Neural cell (in vitro differentiated cells): ENCODE measurements at regions not wholly inside any gene's neighbourhood (a gene's known extent, or its start where the extent isn't known, plus 50 kb on each side); places are given as distances from the start of the nearest gene placed in this dataset.

Experiments used
- H2AFZ ChIP-seq: fragments of 200-600, 300-800 bp; sonication (generic), shearing (Covaris generic); 2 replicates; pipeline ENCODE4 v1.6.0; 2014; ENCODE audit warnings: low read depth, mild to moderate bottlenecking, antibody characterized with exemption, low read length, moderate library complexity
- H3F3A ChIP-seq: fragments of 200-600 bp; shearing (Covaris generic); 2 replicates; pipeline ENCODE4 v1.6.1; 2016; ENCODE audit warnings: mild to moderate bottlenecking, moderate library complexity, mixed read lengths, antibody characterized with exemption, low read length; ENCODE audit not compliant: insufficient read depth, poor library complexity, severe bottlenecking
- H3K27ac ChIP-seq: fragments of 200-600, 300-800 bp; sonication (generic), shearing (Covaris generic); 2 replicates; pipeline ENCODE4 v1.5.1; 2014; ENCODE audit warnings: mild to moderate bottlenecking, low read length, moderate library complexity
- H3K27me3 ChIP-seq: fragments of 300-800, 200-600 bp; sonication (generic), shearing (Covaris generic); 2 replicates; pipeline ENCODE4 v1.6.0; 2014; ENCODE audit warnings: mild to moderate bottlenecking, low read depth, low read length, moderate library complexity; ENCODE audit not compliant: insufficient read depth
- H3K36me3 ChIP-seq: fragments of 300-800, 200-600 bp; sonication (generic), shearing (Covaris generic); 2 replicates; pipeline ENCODE4 v1.5.1; 2014; ENCODE audit warnings: mild to moderate bottlenecking, antibody characterized with exemption, low read length, moderate library complexity; ENCODE audit not compliant: insufficient read depth
- H3K4me2 ChIP-seq: fragments of 300-800, 200-600 bp; sonication (generic), shearing (Covaris generic); 2 replicates; pipeline ENCODE4 v1.6.0; 2014; ENCODE audit warnings: mild to moderate bottlenecking, low read length
- H3K4me3 ChIP-seq: fragments of 300-800, 200-600 bp; sonication (generic), shearing (Covaris generic); 2 replicates; pipeline ENCODE4 v1.5.1; 2014; ENCODE audit warnings: mild to moderate bottlenecking, low read length, moderate library complexity
- H3K79me2 ChIP-seq: fragments of 200-600 bp; shearing (Covaris generic); replicated peaks from 2 replicates; pipeline ENCODE4 v1.6.0; 2014; ENCODE audit warnings: mild to moderate bottlenecking, low read length, moderate library complexity; ENCODE audit not compliant: insufficient read depth
- H3K9ac ChIP-seq: fragments of 300-800, 200-600 bp; sonication (generic), shearing (Covaris generic); 2 replicates; pipeline ENCODE4 v1.6.1; 2016; ENCODE audit warnings: mild to moderate bottlenecking, low read length, mixed read lengths
- H3K9me2 ChIP-seq: fragments of 200-600 bp; shearing (Covaris generic); 2 replicates; pipeline ENCODE4 v1.6.1; 2016; ENCODE audit warnings: mild to moderate bottlenecking, low read length, mixed read lengths; ENCODE audit not compliant: insufficient read depth
- H3K9me3 ChIP-seq: fragments of 200-600, 300-800 bp; sonication (generic), shearing (Covaris generic); 2 replicates; pipeline ENCODE4 v1.6.1; 2016; ENCODE audit warnings: mild to moderate bottlenecking, mixed run types, low read length, moderate library complexity, mixed read lengths
- H4K20me1 ChIP-seq: fragments of 200-600 bp; shearing (Covaris generic); 2 replicates; pipeline ENCODE4 v1.6.1; 2016; ENCODE audit warnings: mild to moderate bottlenecking, mixed run types; ENCODE audit not compliant: insufficient read depth
- EP300 ChIP-seq: fragments of 450-650 bp; conservative IDR thresholded peaks from 2 replicates; pipeline ENCODE4 v1.6.1; 2014; ENCODE audit warnings: antibody characterized with exemption, mild to moderate bottlenecking, moderate library complexity; ENCODE audit not compliant: poor library complexity, severe bottlenecking
- EZH2 ChIP-seq: fragments of 200-600, 300-800 bp; shearing (Covaris generic), sonication (generic); IDR thresholded peaks from 2 replicates; pipeline ENCODE4 v1.6.1; 2014; ENCODE audit warnings: antibody characterized with exemption, low read length, borderline replicate concordance, mild to moderate bottlenecking; ENCODE audit not compliant: insufficient read depth, poor library complexity, severe bottlenecking
- MXI1 ChIP-seq: fragments of 450-650 bp; conservative IDR thresholded peaks from 2 replicates; pipeline ENCODE4 v1.6.1; 2014; ENCODE audit warnings: antibody characterized with exemption, mild to moderate bottlenecking; ENCODE audit not compliant: poor library complexity, severe bottlenecking
- POLR2AphosphoS5 ChIP-seq: IDR thresholded peaks from 2 replicates; pipeline ENCODE4 v1.6.1; 2012
- RAD21 ChIP-seq: fragments of 450-650 bp; conservative IDR thresholded peaks from 2 replicates; pipeline ENCODE4 v1.6.1; 2014; ENCODE audit warnings: antibody characterized with exemption, mild to moderate bottlenecking, moderate library complexity
- SMC3 ChIP-seq: fragments of 450-650 bp; conservative IDR thresholded peaks from 2 replicates; pipeline ENCODE4 v1.6.1; 2014; ENCODE audit warnings: antibody characterized with exemption, mild to moderate bottlenecking, moderate library complexity; ENCODE audit not compliant: poor library complexity
- TAF1 ChIP-seq: IDR thresholded peaks from 2 replicates; pipeline ENCODE4 v1.6.1; 2012; ENCODE audit warnings: low read depth
- TF ChIP-seq, protein P1 (sequence below): IDR thresholded peaks from 2 replicates; pipeline ENCODE4 v1.6.1; 2012; ENCODE audit warnings: borderline replicate concordance
- TF ChIP-seq, protein P2 (sequence below): fragments of 450-650 bp; IDR thresholded peaks from 2 replicates; pipeline ENCODE4 v1.5.1; 2014; ENCODE audit warnings: antibody characterized with exemption, mild to moderate bottlenecking, moderate library complexity; ENCODE audit not compliant: poor library complexity, severe bottlenecking

DNA sequence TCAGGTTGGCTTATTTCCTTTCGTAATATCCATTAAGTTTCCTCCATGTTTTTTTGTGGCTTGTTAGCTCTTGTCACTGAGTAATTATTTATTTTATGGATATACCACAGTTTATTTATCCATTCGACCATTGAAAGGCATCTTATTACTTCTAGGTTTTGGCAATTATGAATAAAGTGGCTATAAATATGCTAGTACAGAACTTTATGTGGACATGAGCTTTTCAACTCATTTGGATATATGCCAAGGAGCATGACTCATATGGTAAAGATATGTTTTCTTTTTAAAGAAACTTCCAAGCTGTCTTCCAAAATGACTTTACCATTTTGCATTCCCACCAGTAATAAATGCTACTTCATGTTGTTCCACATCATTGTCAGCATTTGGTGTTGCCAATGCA, 803.6 kb downstream of the GLUD2 start:
- TF ChIP-seq MXI1 (no peak), SMC3 (no peak), EZH2 (no peak), RAD21 (no peak), POLR2AphosphoS5 (no peak), TAF1 (no peak), EP300 (no peak)
- TF ChIP-seq, protein P1, sequence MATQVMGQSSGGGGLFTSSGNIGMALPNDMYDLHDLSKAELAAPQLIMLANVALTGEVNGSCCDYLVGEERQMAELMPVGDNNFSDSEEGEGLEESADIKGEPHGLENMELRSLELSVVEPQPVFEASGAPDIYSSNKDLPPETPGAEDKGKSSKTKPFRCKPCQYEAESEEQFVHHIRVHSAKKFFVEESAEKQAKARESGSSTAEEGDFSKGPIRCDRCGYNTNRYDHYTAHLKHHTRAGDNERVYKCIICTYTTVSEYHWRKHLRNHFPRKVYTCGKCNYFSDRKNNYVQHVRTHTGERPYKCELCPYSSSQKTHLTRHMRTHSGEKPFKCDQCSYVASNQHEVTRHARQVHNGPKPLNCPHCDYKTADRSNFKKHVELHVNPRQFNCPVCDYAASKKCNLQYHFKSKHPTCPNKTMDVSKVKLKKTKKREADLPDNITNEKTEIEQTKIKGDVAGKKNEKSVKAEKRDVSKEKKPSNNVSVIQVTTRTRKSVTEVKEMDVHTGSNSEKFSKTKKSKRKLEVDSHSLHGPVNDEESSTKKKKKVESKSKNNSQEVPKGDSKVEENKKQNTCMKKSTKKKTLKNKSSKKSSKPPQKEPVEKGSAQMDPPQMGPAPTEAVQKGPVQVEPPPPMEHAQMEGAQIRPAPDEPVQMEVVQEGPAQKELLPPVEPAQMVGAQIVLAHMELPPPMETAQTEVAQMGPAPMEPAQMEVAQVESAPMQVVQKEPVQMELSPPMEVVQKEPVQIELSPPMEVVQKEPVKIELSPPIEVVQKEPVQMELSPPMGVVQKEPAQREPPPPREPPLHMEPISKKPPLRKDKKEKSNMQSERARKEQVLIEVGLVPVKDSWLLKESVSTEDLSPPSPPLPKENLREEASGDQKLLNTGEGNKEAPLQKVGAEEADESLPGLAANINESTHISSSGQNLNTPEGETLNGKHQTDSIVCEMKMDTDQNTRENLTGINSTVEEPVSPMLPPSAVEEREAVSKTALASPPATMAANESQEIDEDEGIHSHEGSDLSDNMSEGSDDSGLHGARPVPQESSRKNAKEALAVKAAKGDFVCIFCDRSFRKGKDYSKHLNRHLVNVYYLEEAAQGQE, result no peak
- TF ChIP-seq, protein P2, sequence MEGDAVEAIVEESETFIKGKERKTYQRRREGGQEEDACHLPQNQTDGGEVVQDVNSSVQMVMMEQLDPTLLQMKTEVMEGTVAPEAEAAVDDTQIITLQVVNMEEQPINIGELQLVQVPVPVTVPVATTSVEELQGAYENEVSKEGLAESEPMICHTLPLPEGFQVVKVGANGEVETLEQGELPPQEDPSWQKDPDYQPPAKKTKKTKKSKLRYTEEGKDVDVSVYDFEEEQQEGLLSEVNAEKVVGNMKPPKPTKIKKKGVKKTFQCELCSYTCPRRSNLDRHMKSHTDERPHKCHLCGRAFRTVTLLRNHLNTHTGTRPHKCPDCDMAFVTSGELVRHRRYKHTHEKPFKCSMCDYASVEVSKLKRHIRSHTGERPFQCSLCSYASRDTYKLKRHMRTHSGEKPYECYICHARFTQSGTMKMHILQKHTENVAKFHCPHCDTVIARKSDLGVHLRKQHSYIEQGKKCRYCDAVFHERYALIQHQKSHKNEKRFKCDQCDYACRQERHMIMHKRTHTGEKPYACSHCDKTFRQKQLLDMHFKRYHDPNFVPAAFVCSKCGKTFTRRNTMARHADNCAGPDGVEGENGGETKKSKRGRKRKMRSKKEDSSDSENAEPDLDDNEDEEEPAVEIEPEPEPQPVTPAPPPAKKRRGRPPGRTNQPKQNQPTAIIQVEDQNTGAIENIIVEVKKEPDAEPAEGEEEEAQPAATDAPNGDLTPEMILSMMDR, result no peak
- Histone ChIP-seq H4K20me1 (no peaks in the 10 kb centered on the region), H2AFZ (no peak overlapping the region), H3K9ac (no peak overlapping the region), H3F3A (no peaks in the 10 kb centered on the region), H3K4me2 (no peak overlapping the region), H3K27me3 (no peaks in the 10 kb centered on the region), H3K27ac (no peak overlapping the region), H3K36me3 (no peaks in the 10 kb centered on the region), H3K4me3 (no peak overlapping the region), H3K79me2 (no peaks in the 10 kb centered on the region), H3K9me2 (no peaks in the 10 kb centered on the region), H3K9me3 (no peaks in the 10 kb centered on the region)

DNA sequence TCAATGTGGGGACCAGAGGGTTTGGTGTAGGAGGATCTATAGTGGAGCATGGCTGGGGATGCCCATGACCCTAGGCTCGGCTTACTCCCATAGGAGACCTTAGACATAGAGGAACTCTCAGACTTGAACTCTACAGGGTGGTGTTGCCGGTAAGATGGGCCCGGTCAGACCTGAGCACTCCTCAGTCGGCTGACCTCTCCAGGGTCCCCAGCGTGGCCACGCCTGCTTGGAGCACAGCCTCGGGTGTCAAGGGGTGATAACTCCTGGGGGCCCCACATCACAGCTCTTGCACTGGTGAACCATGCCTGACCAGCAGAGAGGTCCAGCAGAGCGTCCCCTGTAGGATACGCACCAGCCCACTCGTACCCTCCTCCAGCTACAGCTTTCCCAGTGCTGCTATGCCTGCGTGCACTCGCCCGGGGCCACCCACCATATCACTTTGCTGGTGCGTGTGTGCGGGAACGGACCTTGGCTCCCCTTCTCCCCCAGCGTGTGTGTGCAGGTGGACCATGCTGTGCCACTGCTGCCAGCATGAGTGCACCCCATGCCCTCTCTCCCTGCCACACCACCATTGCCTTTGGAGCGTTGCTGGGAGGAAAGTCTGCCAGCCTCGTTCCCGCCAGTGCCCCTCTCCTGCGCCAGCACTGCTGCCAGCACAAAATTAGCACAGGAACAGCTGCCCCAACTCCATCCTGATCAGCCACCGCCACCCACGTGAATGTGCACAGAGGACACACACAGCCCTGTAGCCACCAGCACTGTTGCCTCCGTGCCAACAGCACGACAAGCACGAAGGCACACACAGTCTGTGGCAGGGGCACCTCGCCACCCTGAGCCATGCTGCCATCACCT, 806.6 kb downstream of the GLUD2 start:
- Histone ChIP-seq H3K79me2 (no peaks in the 10 kb centered on the region), H3K36me3 (no peaks in the 10 kb centered on the region), H2AFZ (no peak overlapping the region), H4K20me1 (no peaks in the 10 kb centered on the region), H3K9me2 (no peaks in the 10 kb centered on the region), H3K4me3 (no peak overlapping the region), H3K27ac (no peak overlapping the region), H3K9me3 (no peaks in the 10 kb centered on the region), H3F3A (no peaks in the 10 kb centered on the region), H3K4me2 (no peak overlapping the region), H3K27me3 (no peaks in the 10 kb centered on the region), H3K9ac (no peak overlapping the region)
- no peak for TF ChIP-seq EP300
- TF ChIP-seq, protein P2, result no peak
- no peak for TF ChIP-seq SMC3
- TF ChIP-seq EZH2, result no peak
- no peak for TF ChIP-seq POLR2AphosphoS5
- TF ChIP-seq TAF1, result no peak
- TF ChIP-seq, protein P1, result no peak
- no peak for TF ChIP-seq MXI1
- TF ChIP-seq RAD21, result no peak
